PC-9 (cell line): ENCODE measurements at regions not wholly inside any gene's neighbourhood (a gene's known extent, or its start where the extent isn't known, plus 50 kb on each side); places are given as distances from the start of the nearest gene placed in this dataset.

ENCODE experiments used
- CTCF ChIP-seq: fragments of 200-600 bp; sonication (generic); conservative IDR thresholded peaks from 2 replicates; pipeline ENCODE4 v1.6.1; 2017; ENCODE audit warnings: mixed run types, antibody characterized with exemption, mild to moderate bottlenecking, moderate library complexity
- EZH2 ChIP-seq: fragments of 200-600 bp; sonication (generic); IDR thresholded peaks from 2 replicates; pipeline ENCODE4 v1.8.0; 2017; ENCODE audit warnings: antibody characterized with exemption, low read depth

GRCh38 chr4:138611017-138611416, 368.9 kb upstream of the SLC7A11 start:
- TF ChIP-seq CTCF (no peak), EZH2 (no peak)
